ENCODE measurements at regions not wholly inside any gene's neighbourhood (a gene's known extent, or its start where the extent isn't known, plus 50 kb on each side); places are given as distances from the start of the nearest gene placed in this dataset.

DNA sequence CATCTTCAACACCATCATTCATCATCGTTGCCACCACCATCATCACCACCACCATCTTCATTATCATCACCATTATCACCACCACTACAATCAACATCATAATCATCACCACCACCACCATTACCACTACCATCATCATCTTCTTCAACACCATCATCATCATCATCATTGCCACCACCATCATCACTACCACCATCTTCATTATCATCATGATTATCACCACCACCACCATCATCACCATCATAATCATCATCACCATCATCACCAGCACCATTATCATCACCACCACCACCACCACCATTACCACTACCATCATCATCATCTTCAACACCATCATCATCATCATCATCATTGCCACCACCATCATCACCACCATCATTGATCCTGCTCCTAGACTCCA lies 112.7 kb downstream of the OAT start:
- Histone ChIP-seq H3K4me1 (ENCODE audit: control insufficient read depth, insufficient read depth, low read length) (peaks cover 9% of the 10 kb centered on the region), H3K27me3 (ENCODE audit: control insufficient read depth, insufficient read depth, low read length) (peaks cover 4% of the 10 kb centered on the region), H3K9me3 (replicated peaks; ENCODE audit: control insufficient read depth, low read depth, low read length) (peaks cover under 1% of the 10 kb centered on the region), H3K27ac (ENCODE audit: low read length) (no peak overlapping the region), H3K36me3 (ENCODE audit: control insufficient read depth, insufficient read depth, low read length) (no peaks in the 10 kb centered on the region), H3K4me3 (ENCODE audit: low read length) (no peak overlapping the region)
- DNase-seq: no peak
- 94% methylated on average over 1 of the region's 1 CpG for WGBS (ENCODE audit: insufficient coverage)

DNA sequence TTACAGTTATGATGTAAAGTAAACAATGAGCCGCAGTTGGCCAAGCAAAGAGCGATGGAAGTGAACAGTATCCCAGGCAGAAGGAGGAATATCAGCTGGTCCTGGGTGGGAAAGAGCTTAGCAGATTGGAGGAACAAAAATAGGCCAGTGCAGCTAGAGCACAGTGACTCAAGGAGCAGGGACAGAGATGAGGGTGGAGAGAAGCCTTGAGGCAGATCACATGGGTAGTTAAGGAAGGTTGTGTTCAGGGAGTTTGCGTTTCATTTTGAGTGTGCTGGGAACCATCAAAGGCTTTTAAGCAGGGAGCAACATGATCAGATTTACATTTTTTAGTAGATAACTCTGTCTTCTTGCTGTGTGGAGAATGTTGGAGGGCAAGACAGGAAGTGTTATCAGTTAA lies 113.6 kb downstream of the OAT start:
- H3K4me1 ChIP-seq (ENCODE audit: control insufficient read depth, insufficient read depth, low read length): peaks cover 9% of the 10 kb centered on the region
- H3K4me3 ChIP-seq (ENCODE audit: low read length): no peak overlapping the region
- H3K27ac ChIP-seq (ENCODE audit: low read length): no peak overlapping the region
- WGBS (ENCODE audit: insufficient coverage): 93% methylated on average over 3 of the region's 3 CpGs
- H3K9me3 ChIP-seq (replicated peaks; ENCODE audit: control insufficient read depth, low read depth, low read length): peaks cover 6% of the 10 kb centered on the region
- no peak for DNase-seq
- H3K27me3 ChIP-seq (ENCODE audit: control insufficient read depth, insufficient read depth, low read length): peaks cover 4% of the 10 kb centered on the region
- H3K36me3 ChIP-seq (ENCODE audit: control insufficient read depth, insufficient read depth, low read length): no peaks in the 10 kb centered on the region

DNA sequence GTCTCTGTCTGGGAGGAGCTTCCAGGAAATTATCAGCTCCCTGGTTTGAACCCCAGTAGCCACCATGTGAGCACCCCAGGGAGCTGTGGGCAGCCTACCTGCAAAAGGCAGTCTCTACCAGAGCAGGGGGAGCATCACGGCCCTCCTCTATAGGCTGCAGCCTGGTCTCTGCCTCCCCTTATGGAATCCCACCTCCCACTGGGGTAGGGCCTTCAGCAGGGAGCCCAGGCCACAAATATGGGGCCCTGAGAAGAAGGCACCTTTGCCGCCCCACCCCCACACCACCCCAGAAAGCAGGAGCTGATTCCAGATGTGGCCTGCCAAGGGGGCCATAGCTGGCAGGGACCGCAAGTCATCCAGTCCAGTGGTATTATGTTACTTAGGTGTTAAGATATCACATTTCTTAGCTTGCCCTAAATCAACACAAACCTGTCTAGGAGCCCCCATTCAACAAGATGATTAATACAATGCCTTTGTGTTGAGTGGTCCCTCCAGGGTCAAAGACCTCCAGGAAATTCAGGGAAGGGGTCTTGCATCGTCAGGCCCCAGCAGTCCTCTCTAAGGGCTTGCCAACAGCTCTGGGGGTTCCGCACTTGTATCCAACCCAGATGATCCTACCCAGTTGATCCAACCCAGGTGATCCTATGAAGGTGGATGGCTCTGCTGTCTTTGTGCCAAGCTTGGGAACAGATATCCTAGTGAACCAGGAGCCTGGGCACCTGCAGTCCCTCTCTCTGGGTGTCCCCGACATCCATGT lies 114.9 kb downstream of the OAT start:
- Histone ChIP-seq H3K4me1 (ENCODE audit: control insufficient read depth, insufficient read depth, low read length) (peaks cover 9% of the 10 kb centered on the region), H3K27ac (ENCODE audit: low read length) (no peak overlapping the region), H3K9me3 (replicated peaks; ENCODE audit: control insufficient read depth, low read depth, low read length) (peaks cover 8% of the 10 kb centered on the region), H3K27me3 (ENCODE audit: control insufficient read depth, insufficient read depth, low read length) (peaks cover 4% of the 10 kb centered on the region), H3K36me3 (ENCODE audit: control insufficient read depth, insufficient read depth, low read length) (no peaks in the 10 kb centered on the region), H3K4me3 (ENCODE audit: low read length) (no peak overlapping the region)
- 83% methylated on average over 3 of the region's 6 CpGs for WGBS (ENCODE audit: insufficient coverage)
- DNase-seq: no peak

DNA sequence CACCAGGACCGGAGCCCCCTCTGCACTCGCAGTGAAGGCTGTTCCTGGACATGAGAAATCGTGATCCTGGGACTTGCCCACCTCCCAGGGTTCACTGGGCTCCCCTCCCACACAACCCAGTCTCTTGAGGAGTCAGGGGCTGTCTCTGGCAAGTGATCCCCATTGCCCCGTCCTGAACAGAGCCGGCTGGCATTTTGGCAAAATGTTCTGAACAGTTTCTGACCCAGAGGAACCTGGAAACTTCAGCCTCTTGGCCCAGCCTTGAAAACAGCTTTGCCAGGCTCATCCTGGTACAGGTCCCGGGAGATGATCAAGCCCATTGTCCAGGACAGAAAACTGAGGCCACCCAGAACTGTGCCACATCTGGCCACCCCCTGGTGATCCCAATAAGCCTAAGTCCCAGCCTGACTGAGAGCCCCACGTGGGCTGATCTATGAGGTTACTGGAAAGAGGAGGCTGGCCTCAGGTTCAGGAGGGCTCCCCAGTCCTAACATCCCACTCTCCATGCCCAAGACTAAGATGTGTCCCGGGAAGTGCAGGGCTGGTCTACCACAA lies 115.7 kb downstream of the OAT start:
- Histone ChIP-seq H3K27me3 (ENCODE audit: control insufficient read depth, insufficient read depth, low read length) (peaks cover 2% of the 10 kb centered on the region), H3K4me1 (ENCODE audit: control insufficient read depth, insufficient read depth, low read length) (peaks cover 9% of the 10 kb centered on the region), H3K36me3 (ENCODE audit: control insufficient read depth, insufficient read depth, low read length) (no peaks in the 10 kb centered on the region), H3K9me3 (replicated peaks; ENCODE audit: control insufficient read depth, low read depth, low read length) (peaks cover 8% of the 10 kb centered on the region), H3K4me3 (ENCODE audit: low read length) (no peak overlapping the region), H3K27ac (ENCODE audit: low read length) (no peak overlapping the region)
- DNase-seq: no peak
- WGBS (ENCODE audit: insufficient coverage): 82% methylated on average over 6 of the region's 8 CpGs

DNA sequence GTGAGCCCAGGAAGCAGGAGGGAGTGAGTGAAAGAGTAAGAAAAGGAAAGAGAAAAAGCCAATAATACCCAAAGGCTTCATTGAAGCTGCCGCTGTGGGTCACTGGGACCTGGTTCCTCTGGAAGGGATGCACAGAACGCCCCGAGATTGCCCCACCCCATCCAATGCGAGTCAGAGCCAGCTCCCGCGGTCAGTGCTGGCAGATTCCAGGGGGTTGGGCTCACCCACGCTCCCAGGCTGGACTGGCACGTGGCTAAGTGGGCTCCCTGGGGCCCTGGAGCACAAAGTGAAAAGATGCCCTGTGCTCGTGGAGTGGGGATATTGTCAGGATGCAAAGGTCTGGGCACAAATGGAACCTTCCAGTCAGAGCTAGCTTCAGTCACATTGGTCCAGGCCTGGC lies 117.0 kb downstream of the OAT start:
- Histone ChIP-seq H3K4me3 (ENCODE audit: low read length) (no peak overlapping the region), H3K27ac (ENCODE audit: low read length) (no peak overlapping the region), H3K27me3 (ENCODE audit: control insufficient read depth, insufficient read depth, low read length) (peaks cover 2% of the 10 kb centered on the region), H3K36me3 (ENCODE audit: control insufficient read depth, insufficient read depth, low read length) (no peaks in the 10 kb centered on the region), H3K9me3 (replicated peaks; ENCODE audit: control insufficient read depth, low read depth, low read length) (peaks cover 8% of the 10 kb centered on the region), H3K4me1 (ENCODE audit: control insufficient read depth, insufficient read depth, low read length) (no peaks in the 10 kb centered on the region)
- 76% methylated on average over 4 of the region's 9 CpGs for WGBS (ENCODE audit: insufficient coverage)
- DNase-seq: no peak

DNA sequence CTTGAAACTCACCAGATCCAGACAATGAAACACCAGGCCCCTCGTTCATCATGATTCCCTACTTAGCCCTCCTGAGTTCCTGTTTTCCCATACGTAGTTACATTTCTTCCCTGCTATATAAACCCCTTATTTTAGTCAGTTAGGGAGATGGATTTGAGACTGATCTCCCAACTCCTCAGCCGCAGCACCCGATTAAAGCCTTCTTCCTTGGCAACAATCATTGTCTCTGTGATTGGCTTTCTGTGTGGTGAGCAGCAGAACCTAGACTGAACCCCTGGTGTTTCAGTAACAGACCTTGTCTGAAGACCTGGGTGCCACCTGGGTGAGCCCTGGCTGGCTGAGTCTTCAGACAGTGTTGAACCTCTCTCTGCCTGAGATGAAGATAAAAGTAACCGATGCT lies 118.0 kb downstream of the OAT start:
- Histone ChIP-seq H3K4me1 (ENCODE audit: control insufficient read depth, insufficient read depth, low read length) (peaks cover 9% of the 10 kb centered on the region), H3K9me3 (replicated peaks; ENCODE audit: control insufficient read depth, low read depth, low read length) (peaks cover 8% of the 10 kb centered on the region), H3K27me3 (ENCODE audit: control insufficient read depth, insufficient read depth, low read length) (peaks cover 2% of the 10 kb centered on the region), H3K4me3 (ENCODE audit: low read length) (no peak overlapping the region), H3K36me3 (ENCODE audit: control insufficient read depth, insufficient read depth, low read length) (no peaks in the 10 kb centered on the region), H3K27ac (ENCODE audit: low read length) (no peak overlapping the region)
- 100% methylated on average over 1 of the region's 5 CpGs for WGBS (ENCODE audit: insufficient coverage)
- DNase-seq: no peak

DNA sequence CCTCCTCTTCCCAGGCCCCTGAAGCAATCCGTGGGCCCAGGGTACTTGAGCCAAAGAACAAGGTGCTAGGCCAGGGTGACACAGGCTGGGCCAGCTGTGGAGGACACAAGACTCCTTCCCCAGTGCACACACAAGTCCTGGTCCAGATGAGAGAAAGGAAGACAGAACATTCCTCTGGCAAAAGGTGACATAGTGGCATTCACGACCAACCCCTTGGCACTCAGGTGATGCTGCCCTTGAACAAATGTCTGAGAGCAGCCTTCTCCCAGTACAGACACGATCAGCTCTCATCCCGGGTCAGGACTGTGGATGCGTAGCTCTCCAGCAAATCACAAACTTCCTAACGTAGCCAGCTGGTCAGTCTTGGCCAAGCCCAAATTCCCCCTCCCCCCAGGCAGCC lies 118.5 kb downstream of the OAT start:
- H3K9me3 ChIP-seq (replicated peaks; ENCODE audit: control insufficient read depth, low read depth, low read length): peaks cover 8% of the 10 kb centered on the region
- H3K27me3 ChIP-seq (ENCODE audit: control insufficient read depth, insufficient read depth, low read length): peaks cover 2% of the 10 kb centered on the region
- no peak overlapping the region for H3K4me3 ChIP-seq (ENCODE audit: low read length)
- H3K27ac ChIP-seq (ENCODE audit: low read length): no peak overlapping the region
- no peaks in the 10 kb centered on the region for H3K36me3 ChIP-seq (ENCODE audit: control insufficient read depth, insufficient read depth, low read length)
- no peak for DNase-seq
- H3K4me1 ChIP-seq (ENCODE audit: control insufficient read depth, insufficient read depth, low read length): peaks cover 9% of the 10 kb centered on the region
- 64% methylated on average over 6 of the region's 6 CpGs for WGBS (ENCODE audit: insufficient coverage)

DNA sequence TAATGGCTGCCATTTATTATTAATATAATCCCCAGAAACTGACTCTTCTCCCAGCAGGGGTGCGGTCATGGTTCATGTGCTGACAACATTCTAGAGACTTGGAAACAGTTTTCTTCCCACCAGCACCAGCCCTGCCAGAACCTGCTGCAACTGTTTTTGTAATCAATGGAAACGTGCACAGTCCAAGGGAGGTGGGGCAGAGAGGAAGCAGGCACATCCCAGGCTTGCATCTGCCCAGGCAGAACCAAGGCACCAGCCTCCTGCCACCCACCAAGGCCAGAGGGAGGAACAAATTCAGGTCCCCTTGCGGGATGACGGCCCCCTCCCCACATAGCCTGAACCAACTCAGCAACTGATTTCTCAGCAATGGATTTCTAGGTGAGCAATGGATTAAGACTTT lies 119.0 kb downstream of the OAT start:
- Histone ChIP-seq H3K27me3 (ENCODE audit: control insufficient read depth, insufficient read depth, low read length) (peaks cover 2% of the 10 kb centered on the region), H3K4me1 (ENCODE audit: control insufficient read depth, insufficient read depth, low read length) (peaks cover 9% of the 10 kb centered on the region), H3K9me3 (replicated peaks; ENCODE audit: control insufficient read depth, low read depth, low read length) (peaks cover 8% of the 10 kb centered on the region), H3K4me3 (ENCODE audit: low read length) (no peak overlapping the region), H3K27ac (ENCODE audit: low read length) (no peak overlapping the region), H3K36me3 (ENCODE audit: control insufficient read depth, insufficient read depth, low read length) (no peaks in the 10 kb centered on the region)
- WGBS (ENCODE audit: insufficient coverage): 60% methylated on average over 1 of the region's 4 CpGs
- DNase-seq: peak; percentile 82

DNA sequence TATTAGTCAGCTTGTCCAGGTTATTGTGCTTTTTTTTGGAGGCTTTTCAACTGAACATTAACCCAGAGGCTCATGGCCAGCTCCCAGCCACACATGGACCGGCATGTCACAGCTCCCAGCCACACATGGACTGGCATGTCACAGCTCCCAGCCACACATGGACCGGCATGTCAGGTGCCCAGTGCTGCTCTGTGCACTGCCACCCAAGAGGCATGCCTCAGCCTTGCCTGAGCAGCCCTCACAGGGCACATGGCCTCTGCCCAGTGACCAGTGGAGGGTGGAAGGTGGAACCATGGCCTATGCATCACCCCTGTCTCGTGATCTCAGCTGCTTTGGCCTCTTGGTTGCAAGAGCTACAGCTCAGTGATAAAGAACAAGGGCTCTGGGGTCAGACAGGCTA lies 119.8 kb downstream of the OAT start:
- WGBS (ENCODE audit: insufficient coverage): 84% methylated on average over 3 of the region's 3 CpGs
- H3K27ac ChIP-seq (ENCODE audit: low read length): no peak overlapping the region
- H3K9me3 ChIP-seq (replicated peaks; ENCODE audit: control insufficient read depth, low read depth, low read length): peaks cover 8% of the 10 kb centered on the region
- no peak overlapping the region for H3K4me3 ChIP-seq (ENCODE audit: low read length)
- no peak for DNase-seq
- H3K4me1 ChIP-seq (ENCODE audit: control insufficient read depth, insufficient read depth, low read length): peaks cover 9% of the 10 kb centered on the region
- H3K36me3 ChIP-seq (ENCODE audit: control insufficient read depth, insufficient read depth, low read length): no peaks in the 10 kb centered on the region
- peaks cover 2% of the 10 kb centered on the region for H3K27me3 ChIP-seq (ENCODE audit: control insufficient read depth, insufficient read depth, low read length)

DNA sequence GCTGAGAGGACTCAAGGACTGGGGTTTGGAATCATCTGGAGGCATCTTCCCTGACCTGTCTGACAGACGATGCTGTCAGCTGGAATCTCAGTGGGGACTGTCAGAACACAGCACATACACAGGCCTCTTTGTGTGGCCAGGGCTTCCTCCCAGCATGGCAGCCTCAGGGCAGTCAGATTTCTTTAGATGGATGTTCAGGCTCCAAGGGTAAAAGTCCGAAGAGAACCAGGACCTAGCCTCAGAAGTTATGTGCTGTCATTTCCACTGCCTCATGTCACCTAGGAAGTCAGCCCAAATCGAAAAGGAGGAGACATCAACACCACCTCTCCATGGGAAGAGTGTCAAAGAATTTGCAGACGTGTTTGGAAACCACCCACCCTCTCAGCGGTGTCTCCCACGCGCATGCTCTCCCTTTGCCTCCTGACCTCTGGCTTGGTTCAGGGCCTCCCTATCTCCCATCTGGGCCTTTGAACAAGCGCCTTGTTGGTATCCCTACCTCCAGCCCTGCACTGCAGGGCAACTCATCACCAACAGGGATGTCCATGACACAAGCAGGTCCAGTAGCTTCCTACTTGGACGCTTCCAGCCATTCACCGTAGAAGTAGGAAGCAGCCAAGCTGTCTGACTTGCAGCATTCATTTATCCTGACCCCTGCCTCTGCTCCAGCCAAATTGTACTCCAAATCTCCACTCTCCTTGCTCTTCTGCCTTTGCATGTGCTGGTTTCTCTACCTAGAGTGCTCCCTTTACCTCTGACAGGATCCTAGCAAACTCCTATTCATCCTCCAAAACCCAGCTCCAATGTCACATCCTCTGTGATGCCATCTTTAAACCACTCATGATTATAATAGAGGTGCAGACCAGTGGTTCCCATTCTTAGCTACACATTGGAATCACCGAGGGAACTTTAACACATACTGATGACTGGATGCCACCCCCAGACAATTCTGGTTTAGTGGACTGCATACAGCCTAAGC lies 121.6 kb downstream of the OAT start:
- H3K9me3 ChIP-seq (replicated peaks; ENCODE audit: control insufficient read depth, low read depth, low read length): peaks cover 8% of the 10 kb centered on the region
- no peak overlapping the region for H3K4me3 ChIP-seq (ENCODE audit: low read length)
- peaks cover 2% of the 10 kb centered on the region for H3K27me3 ChIP-seq (ENCODE audit: control insufficient read depth, insufficient read depth, low read length)
- no peak for DNase-seq
- 79% methylated on average over 5 of the region's 11 CpGs for WGBS (ENCODE audit: insufficient coverage)
- H3K36me3 ChIP-seq (ENCODE audit: control insufficient read depth, insufficient read depth, low read length): no peaks in the 10 kb centered on the region
- H3K4me1 ChIP-seq (ENCODE audit: control insufficient read depth, insufficient read depth, low read length): peaks cover 12% of the 10 kb centered on the region
- H3K27ac ChIP-seq (ENCODE audit: low read length): no peak overlapping the region
